ENCODE measurements at regions not wholly inside any gene's neighbourhood (a gene's known extent, or its start where the extent isn't known, plus 50 kb on each side); places are given as distances from the start of the nearest gene placed in this dataset.

DNA sequence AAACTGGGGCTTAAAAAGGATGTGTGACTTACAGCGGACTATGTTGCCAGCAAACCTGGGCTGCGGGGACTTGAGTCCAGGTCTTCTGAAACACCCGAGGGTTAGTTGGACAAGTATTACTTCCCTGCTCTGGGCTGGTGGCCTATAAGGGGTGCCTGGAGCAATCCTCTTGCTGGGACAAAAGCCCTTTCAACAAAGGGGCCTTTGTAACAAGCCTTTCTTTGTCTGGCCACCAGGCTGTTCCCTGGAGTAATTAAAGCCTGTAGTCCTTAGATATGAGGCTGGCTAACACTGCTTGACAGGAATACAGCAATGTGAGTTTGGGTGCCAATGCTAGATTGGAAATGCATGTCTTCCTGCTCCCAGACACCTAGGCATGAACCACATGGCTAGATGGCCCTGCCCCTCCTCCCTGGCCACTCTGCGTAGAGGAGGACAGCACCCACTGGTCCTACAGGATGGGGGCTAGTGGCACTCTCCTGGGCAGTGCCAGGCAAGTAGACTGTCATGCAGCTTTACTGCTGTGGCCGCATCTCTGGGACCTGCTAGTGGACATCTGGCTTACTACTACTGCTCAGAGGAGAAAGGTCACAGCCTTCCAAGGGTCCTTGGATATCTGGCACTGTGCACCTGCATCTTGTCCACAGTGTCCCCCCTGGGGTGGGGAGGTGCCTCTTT, 343.1 kb downstream of the ZSWIM6 start:
- no peak for DNase-seq
- H3K36me3 ChIP-seq (replicated peaks in 1 of 2; ENCODE audit: control insufficient read depth in 1 of 2, insufficient read depth in 2 of 2, low read length in 1 of 2): no peaks in the 10 kb centered on the region

More for the DNA sequence above, 343.1 kb downstream of the ZSWIM6 start:
- no peaks in the 10 kb centered on the region for H3K9me3 ChIP-seq
- ChIA-PET POLR2A (no interaction called here), CTCF (interaction anchor here (1.3 kb wide), 1 partner anchor 9 kb away, joined by 3 read pairs; no protein-coding TSS in a partner anchor)
- no peaks in the 10 kb centered on the region for H3K79me2 ChIP-seq (ENCODE audit: insufficient read depth)
- no peaks in the 10 kb centered on the region for H3F3A ChIP-seq (replicated peaks; ENCODE audit: insufficient read depth)
- H3K9ac ChIP-seq: no peak overlapping the region
- no peaks in the 10 kb centered on the region for H3K27me3 ChIP-seq (ENCODE audit: insufficient read depth)
- no peak for TF ChIP-seq ELF1 (IDR thresholded peaks at IDR 0.05)
- TF ChIP-seq POLR2AphosphoS5 (IDR thresholded peaks at IDR 0.05; ENCODE audit: low read depth, low read length): no peak
- TF ChIP-seq RAD21 (IDR thresholded peaks at IDR 0.05; ENCODE audit: low read length): no peak
- no peak for TF ChIP-seq EP300 (IDR thresholded peaks at IDR 0.05; ENCODE audit: borderline replicate concordance in 1 of 2, low read depth in 1 of 2, low read length in 1 of 2)
- TF ChIP-seq, protein P1, sequence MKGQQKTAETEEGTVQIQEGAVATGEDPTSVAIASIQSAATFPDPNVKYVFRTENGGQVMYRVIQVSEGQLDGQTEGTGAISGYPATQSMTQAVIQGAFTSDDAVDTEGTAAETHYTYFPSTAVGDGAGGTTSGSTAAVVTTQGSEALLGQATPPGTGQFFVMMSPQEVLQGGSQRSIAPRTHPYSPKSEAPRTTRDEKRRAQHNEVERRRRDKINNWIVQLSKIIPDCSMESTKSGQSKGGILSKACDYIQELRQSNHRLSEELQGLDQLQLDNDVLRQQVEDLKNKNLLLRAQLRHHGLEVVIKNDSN (IDR thresholded peaks at IDR 0.05; ENCODE audit: borderline replicate concordance, low read depth): no peak
- TF ChIP-seq RFX5 (IDR thresholded peaks at IDR 0.05; ENCODE audit: low read length): no peak
- TF ChIP-seq SMC3 (IDR thresholded peaks at IDR 0.05; ENCODE audit: low read depth, low read length): no peak
- TF ChIP-seq SIN3A (IDR thresholded peaks at IDR 0.05; ENCODE audit: borderline replicate concordance, low read depth, low read length): no peak
- TF ChIP-seq NRF1 (IDR thresholded peaks at IDR 0.05; ENCODE audit: low read depth, low read length): no peak
- TF ChIP-seq GABPA (IDR thresholded peaks at IDR 0.05; ENCODE audit: low read depth): no peak
- no peak for TF ChIP-seq RCOR1 (IDR thresholded peaks at IDR 0.05; ENCODE audit: low read length)
- no peak for TF ChIP-seq EZH2phosphoT487 (IDR thresholded peaks at IDR 0.05; ENCODE audit: borderline replicate concordance, low read depth)
- TF ChIP-seq, protein P2, sequence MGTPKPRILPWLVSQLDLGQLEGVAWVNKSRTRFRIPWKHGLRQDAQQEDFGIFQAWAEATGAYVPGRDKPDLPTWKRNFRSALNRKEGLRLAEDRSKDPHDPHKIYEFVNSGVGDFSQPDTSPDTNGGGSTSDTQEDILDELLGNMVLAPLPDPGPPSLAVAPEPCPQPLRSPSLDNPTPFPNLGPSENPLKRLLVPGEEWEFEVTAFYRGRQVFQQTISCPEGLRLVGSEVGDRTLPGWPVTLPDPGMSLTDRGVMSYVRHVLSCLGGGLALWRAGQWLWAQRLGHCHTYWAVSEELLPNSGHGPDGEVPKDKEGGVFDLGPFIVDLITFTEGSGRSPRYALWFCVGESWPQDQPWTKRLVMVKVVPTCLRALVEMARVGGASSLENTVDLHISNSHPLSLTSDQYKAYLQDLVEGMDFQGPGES (IDR thresholded peaks at IDR 0.05; ENCODE audit: low read depth, low read length): no peak
- no peak for TF ChIP-seq TEAD4 (IDR thresholded peaks at IDR 0.05; ENCODE audit: borderline replicate concordance, insufficient read depth)
- TF ChIP-seq REST (IDR thresholded peaks at IDR 0.05; ENCODE audit: low read depth, low read length): no peak
- no peak for TF ChIP-seq TCF12 (IDR thresholded peaks at IDR 0.05)
- TF ChIP-seq NFIC (IDR thresholded peaks at IDR 0.05; ENCODE audit: borderline replicate concordance): no peak
- no peak for TF ChIP-seq GATA2 (CRISPR knock-in tag; IDR thresholded peaks at IDR 0.05)
- no peak for TF ChIP-seq JUND (IDR thresholded peaks at IDR 0.05)
- TF ChIP-seq, protein P3, sequence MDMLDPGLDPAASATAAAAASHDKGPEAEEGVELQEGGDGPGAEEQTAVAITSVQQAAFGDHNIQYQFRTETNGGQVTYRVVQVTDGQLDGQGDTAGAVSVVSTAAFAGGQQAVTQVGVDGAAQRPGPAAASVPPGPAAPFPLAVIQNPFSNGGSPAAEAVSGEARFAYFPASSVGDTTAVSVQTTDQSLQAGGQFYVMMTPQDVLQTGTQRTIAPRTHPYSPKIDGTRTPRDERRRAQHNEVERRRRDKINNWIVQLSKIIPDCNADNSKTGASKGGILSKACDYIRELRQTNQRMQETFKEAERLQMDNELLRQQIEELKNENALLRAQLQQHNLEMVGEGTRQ (IDR thresholded peaks at IDR 0.05; ENCODE audit: borderline replicate concordance, low read depth, low read length): no peak
- no peaks in the 10 kb centered on the region for H4K20me1 ChIP-seq (ENCODE audit: insufficient read depth)
- no peaks in the 10 kb centered on the region; a peak in 1 of 4 replicates for H3K4me1 ChIP-seq (ENCODE audit: control insufficient read depth in 1 of 2, insufficient read depth in 2 of 2, low read depth in 1 of 2, low read length in 1 of 2)
- no peak overlapping the region for H2AFZ ChIP-seq (ENCODE audit: low read depth)
- H3K9me2 ChIP-seq: no peaks in the 10 kb centered on the region
- H3K27ac ChIP-seq (ENCODE audit: low read depth in 2 of 2, low read length in 1 of 2): no peak overlapping the region
- 74% methylated on average over 3 of the region's 5 CpGs for WGBS (ENCODE audit: low lambda C conversion rate)
- H3K4me2 ChIP-seq: no peak overlapping the region
- H3K4me3 ChIP-seq (ENCODE audit: low read depth in 2 of 2, low read length in 1 of 2): no peak overlapping the region
